ENCODE measurements at regions not wholly inside any gene's neighbourhood (a gene's known extent, or its start where the extent isn't known, plus 50 kb on each side); places are given as distances from the start of the nearest gene placed in this dataset.

DNA sequence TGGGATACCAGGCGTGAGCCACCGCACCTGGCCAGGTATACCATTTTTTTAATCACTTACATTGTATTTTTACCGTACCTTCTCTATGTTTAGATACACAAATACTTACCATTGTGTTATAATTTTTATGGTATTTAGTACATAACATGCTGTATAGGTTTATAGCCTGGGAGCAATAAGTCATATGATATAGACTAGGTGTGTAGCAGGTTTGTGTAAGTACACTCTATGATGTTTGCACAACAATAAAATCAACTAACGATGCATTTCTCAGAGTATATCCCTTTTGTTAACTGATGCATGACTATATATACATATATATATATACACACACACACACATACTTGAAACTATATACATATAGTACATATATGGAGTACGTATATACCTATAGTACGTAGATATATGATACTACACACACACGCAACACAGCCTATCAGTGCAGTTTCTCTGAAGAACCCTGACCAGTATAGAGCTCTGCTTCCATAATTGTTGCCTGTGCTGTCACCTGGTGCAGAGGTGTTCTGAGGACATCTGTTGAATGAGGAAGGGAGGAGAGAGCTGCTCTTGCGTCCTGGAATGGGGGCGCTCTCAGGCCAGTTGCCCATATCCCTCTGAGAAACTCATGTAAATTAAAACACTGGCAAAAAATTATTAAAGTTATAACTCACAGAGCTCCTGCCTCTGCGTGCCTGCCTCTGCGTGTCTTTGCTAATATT is 315.3 kb downstream of the FGFR2 start:
- TF ChIP-seq, protein P1, sequence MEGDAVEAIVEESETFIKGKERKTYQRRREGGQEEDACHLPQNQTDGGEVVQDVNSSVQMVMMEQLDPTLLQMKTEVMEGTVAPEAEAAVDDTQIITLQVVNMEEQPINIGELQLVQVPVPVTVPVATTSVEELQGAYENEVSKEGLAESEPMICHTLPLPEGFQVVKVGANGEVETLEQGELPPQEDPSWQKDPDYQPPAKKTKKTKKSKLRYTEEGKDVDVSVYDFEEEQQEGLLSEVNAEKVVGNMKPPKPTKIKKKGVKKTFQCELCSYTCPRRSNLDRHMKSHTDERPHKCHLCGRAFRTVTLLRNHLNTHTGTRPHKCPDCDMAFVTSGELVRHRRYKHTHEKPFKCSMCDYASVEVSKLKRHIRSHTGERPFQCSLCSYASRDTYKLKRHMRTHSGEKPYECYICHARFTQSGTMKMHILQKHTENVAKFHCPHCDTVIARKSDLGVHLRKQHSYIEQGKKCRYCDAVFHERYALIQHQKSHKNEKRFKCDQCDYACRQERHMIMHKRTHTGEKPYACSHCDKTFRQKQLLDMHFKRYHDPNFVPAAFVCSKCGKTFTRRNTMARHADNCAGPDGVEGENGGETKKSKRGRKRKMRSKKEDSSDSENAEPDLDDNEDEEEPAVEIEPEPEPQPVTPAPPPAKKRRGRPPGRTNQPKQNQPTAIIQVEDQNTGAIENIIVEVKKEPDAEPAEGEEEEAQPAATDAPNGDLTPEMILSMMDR (IDR thresholded peaks at IDR 0.05) = no peak
- no peak for TF ChIP-seq POLR2A (IDR thresholded peaks at IDR 0.05)
